Umbilical cord (tissue), 1 donor: ENCODE measurements at regions not wholly inside any gene's neighbourhood (a gene's known extent, or its start where the extent isn't known, plus 50 kb on each side); places are given as distances from the start of the nearest gene placed in this dataset.

Experiments
- DNase-seq: peaks from one replicate; pipeline ENCODE4 v3.0.0-alpha.2; 2015; ENCODE audit warnings: low spot score

DNA sequence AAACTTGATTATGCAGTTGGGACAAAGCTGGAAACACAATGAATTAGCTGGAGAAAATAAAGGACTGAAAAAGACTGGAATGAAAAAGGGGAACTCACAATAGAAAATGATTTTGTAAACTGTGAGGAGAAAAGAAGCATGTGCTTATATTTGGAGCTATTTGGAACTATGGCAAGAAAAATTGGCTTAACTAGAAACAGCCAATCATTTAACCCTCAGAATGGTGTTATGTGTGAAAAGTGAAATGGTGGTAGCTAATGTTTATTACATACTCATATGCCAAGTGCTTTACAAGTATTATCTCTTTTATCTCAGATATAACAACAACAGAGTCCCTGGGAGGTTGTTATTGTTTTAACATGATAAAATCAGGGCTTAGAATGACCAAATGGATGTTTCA lies 583.1 kb upstream of the SEL1L start:
- no peak for DNase-seq

GRCh38 chr14:82122655-82123054 lies 589.0 kb upstream of the SEL1L start:
- DNase-seq: no peak

DNA sequence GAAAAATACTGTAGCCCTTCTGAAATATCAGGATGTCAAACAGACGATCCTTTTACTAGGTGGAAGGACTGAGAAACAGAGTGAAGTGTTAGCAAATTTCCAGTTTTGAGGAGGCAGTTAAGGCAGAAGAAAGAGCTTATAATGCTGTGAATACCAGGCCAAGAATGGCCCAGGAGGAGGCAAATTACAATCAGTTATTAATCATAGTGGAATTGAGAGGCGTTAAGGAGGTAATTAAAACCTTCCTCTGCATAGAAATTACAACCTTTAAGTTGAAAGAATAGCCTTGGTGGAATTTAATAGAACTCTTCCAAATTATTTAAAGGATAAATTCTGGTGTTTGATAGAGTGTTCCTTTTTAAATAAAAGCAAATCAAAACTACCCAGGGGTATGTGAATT lies 590.9 kb upstream of the SEL1L start:
- no peak for DNase-seq

- DNase-seq: no peak
Measured at GRCh38 chr14:82126006-82126405, 592.4 kb upstream of the SEL1L start.

DNA sequence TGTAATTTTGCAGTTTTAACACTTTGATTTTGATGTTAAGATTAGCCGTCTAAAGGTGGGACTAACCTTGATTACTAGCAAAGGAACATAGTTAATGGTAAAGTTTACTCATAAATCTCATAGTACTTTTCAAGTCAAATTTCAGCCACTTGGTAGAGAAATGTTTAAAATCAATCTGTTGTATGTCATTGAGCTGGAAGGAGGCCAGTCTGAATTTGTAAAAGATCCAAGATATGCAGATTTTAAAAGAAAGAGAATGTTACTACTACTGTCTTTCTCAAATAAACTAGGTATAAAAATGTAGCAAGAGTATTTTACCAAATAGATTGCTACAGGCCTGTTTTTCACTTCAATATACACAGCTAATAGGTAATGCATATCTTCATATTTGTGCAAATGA lies 600.8 kb upstream of the SEL1L start:
- peak; percentile 20 for DNase-seq

- no peak for DNase-seq
Measured at GRCh38 chr14:82138431-82138830, 604.8 kb upstream of the SEL1L start.

- no peak for DNase-seq
Measured at GRCh38 chr14:82146846-82147245, 613.2 kb upstream of the SEL1L start.

- DNase-seq: no peak
Measured at GRCh38 chr14:82153689-82154088, 620.0 kb upstream of the SEL1L start.

- no peak for DNase-seq
Measured at GRCh38 chr14:82159624-82160023, 626.0 kb upstream of the SEL1L start.

DNA sequence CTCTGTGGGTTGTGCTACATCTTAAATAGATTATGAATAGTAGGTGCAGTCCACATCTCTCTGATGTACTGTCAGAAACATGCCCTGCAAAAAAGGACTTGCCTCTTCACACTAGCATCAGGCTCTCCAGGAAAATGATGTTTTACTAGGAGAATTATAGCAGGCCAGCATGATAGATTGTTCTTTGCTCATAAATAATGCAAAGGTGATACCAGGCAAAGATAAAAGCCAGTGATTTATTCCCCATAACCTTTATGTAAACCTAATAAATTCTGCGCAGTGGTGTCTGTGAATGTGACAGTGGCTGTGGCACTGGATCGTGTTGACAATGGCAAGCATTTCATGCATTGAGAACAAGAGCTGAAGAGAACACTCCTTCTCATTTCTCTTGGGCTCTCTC lies 646.5 kb upstream of the SEL1L start:
- DNase-seq: peak; percentile 9

DNA sequence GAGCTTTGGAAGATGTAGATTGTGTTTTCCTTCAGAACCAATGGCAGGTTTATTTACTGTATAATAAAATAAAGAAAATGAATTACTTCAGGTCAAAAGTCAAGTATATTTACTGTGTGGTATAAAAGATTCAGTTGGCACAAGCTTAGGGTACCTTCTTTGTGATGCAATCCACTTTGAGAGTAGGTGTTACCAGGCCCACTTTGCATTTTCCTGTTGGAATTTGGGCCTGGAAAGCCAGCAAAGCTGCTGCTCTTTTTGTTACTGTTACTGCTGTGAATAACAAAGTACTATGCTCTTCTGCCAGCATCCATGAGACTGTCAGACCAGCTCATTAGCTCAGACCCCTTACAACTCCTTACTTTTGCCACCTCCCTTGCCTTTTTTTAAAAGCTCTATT lies 649.0 kb upstream of the SEL1L start:
- DNase-seq: no peak

DNA sequence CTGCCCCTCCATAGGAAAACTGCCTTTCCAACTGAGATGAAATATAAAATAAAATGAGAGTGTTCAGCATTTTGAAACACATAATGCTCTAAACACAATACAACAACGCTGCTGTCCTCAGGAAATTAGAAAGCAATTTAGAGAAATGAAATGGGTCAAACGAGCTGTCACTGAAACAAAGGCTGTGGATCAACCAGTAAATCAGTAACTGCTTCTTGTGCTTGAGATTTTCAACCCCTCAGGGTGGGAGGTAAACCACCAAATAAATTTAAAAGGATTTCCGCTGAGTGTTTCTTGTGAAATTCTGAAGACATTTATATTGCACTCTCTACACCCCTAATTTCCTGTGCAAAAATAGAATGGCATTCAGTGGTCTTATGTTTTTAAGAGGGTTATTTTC lies 657.1 kb upstream of the SEL1L start:
- no peak for DNase-seq

- no peak for DNase-seq
Measured at GRCh38 chr14:82192387-82192786, 658.7 kb upstream of the SEL1L start.

GRCh38 chr14:82223276-82223675 lies 689.6 kb upstream of the SEL1L start:
- no peak for DNase-seq

- no peak for DNase-seq
Measured at GRCh38 chr14:82224610-82225009, 691.0 kb upstream of the SEL1L start.

GRCh38 chr14:82230748-82231147 lies 697.1 kb upstream of the SEL1L start:
- DNase-seq: peak; percentile 13

DNA sequence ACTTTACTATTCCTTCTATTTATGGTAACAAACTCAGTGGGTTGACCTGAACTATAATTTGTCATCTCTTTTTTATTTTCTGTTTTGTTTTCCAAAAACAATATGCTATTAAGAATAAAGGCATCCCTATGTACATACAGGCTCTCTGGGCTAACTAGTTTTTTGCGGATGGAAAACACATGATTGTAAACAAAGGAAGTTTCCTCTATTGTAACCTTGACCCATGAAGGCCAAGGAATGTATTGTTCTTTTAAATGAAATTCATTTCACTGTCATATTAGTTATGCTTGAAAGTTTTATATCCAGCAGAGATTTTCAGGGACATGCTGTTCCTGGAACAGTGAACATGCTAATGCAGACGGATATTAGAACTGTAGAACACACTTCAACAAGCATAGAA lies 705.0 kb upstream of the SEL1L start:
- no peak for DNase-seq

DNA sequence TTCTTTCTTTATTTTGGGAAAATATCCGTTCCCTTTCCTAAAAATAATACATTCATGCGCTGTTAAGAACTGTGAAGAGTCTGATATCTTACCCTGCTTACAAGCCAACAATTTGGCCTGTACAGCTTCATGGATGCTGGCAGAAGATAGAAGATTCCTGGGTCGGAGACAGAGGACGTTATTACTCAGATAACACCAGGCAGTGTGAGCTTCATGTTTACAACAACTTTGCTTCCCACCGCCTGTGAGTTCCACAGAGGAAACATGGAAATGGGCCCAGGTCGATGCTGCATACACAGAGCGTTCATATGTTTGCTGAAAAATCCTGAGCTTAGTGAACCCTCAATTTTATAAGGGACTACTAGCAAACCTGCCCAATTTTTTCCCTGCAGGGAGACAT lies 705.6 kb upstream of the SEL1L start:
- DNase-seq: no peak

- no peak for DNase-seq
Measured at GRCh38 chr14:82244791-82245190, 711.1 kb upstream of the SEL1L start.

DNA sequence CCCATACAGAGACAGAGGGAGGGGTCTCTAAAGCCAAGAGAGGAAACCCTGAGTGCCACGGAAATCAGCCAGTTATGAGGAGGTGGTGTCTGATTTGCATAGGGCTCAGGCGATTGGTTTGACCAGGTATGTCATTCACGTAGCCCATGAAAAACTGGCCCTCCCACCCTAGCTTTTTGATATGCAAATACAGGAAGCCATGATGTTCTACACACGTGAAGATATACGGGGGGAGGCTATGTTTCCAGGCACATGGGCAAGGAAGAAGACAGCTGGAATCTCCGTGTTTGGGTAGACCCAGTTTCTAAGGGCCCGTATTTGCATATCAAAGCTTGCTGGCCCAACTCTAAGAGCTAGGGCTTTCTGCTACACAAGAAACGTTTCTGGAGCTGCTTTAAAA lies 717.8 kb upstream of the SEL1L start:
- no peak for DNase-seq

GRCh38 chr14:82270286-82270685 lies 736.6 kb upstream of the SEL1L start:
- no peak for DNase-seq

GRCh38 chr14:82298811-82299210 lies 765.2 kb upstream of the SEL1L start:
- DNase-seq: no peak

- no peak for DNase-seq
Measured at GRCh38 chr14:82309199-82309598, 775.5 kb upstream of the SEL1L start.

DNA sequence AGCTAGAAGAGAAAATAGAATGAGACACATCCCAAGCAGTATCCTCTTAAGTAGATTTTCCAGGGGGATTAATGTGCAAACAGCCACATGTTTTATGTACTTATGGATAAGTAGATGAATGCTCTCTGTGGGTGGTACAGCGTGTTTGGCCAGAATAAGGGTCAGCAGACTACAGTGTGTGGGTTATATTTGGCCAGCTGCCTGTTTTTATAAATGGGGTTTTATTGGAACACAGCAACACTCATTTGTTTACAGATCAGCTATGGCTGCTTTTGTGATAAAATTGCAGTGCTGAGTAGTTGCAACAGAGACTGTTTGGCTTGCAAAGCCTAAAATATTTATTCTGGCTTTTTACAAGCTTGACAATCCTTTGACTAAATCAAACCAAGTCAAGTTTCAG lies 780.2 kb upstream of the SEL1L start:
- DNase-seq: peak; percentile 46

- no peak for DNase-seq
Measured at GRCh38 chr14:82328442-82328841, 794.8 kb upstream of the SEL1L start.
